ENCODE measurements at regions not wholly inside any gene's neighbourhood (a gene's known extent, or its start where the extent isn't known, plus 50 kb on each side); places are given as distances from the start of the nearest gene placed in this dataset.

GRCh38 chr5:179495906-179496455 is 54.4 kb upstream of the RUFY1 start:
- TF ChIP-seq CTCF (IDR thresholded peaks at IDR 0.05), result no peak
- no peak for TF ChIP-seq POLR2A (IDR thresholded peaks at IDR 0.05)

Measured in adrenal gland (tissue), 5 donors.